ENCODE measurements at regions not wholly inside any gene's neighbourhood (a gene's known extent, or its start where the extent isn't known, plus 50 kb on each side); places are given as distances from the start of the nearest gene placed in this dataset.

DNA sequence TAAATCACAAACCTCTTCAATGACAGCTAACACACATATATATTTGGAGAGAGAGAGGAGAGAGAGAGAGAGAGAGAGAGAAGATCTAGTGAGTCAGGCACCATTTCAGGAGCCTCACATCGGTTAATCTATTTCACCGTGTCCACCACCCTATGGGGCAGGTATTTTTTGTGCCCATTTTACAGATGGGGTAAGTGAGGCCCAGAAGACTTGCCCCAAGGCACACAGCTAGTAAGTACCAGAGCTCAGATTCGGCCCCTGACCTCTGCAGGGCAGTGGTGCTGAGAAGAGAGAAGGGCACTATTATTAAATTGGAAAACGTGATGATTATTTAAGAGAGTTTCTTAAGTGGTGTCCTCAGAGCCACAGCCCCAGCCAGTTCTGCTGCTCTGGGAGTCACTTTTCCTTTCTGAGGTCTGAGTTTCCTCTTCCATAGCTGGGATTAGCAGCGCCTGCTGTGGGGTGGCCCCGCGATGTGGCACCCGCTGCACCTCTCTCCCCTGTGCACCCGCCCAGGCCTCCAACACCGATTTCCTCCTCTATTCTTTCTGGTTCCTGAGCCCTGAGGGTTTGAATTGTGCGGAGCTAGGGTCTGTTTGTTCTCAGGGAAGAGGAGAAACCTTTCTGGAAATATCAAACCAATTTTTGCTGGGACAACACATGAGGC, 303.9 kb downstream of the IRF8 start:
- H3K27ac ChIP-seq, result no peak overlapping the region
- TF ChIP-seq ZFX (IDR thresholded peaks at IDR 0.05), result no peak
- TF ChIP-seq, protein P1, sequence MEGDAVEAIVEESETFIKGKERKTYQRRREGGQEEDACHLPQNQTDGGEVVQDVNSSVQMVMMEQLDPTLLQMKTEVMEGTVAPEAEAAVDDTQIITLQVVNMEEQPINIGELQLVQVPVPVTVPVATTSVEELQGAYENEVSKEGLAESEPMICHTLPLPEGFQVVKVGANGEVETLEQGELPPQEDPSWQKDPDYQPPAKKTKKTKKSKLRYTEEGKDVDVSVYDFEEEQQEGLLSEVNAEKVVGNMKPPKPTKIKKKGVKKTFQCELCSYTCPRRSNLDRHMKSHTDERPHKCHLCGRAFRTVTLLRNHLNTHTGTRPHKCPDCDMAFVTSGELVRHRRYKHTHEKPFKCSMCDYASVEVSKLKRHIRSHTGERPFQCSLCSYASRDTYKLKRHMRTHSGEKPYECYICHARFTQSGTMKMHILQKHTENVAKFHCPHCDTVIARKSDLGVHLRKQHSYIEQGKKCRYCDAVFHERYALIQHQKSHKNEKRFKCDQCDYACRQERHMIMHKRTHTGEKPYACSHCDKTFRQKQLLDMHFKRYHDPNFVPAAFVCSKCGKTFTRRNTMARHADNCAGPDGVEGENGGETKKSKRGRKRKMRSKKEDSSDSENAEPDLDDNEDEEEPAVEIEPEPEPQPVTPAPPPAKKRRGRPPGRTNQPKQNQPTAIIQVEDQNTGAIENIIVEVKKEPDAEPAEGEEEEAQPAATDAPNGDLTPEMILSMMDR (conservative IDR thresholded peaks at IDR 0.05), result no peak

GRCh38 chr16:86203557-86204275, 304.8 kb downstream of the IRF8 start:
- TF ChIP-seq, protein P1 (conservative IDR thresholded peaks at IDR 0.05), result no peak
- no peak for TF ChIP-seq ZFX (IDR thresholded peaks at IDR 0.05)
- no peak overlapping the region for H3K27ac ChIP-seq

- no peak overlapping the region for H3K27ac ChIP-seq
- no peak for TF ChIP-seq ZFX (IDR thresholded peaks at IDR 0.05)
- TF ChIP-seq, protein P1 (conservative IDR thresholded peaks at IDR 0.05), result no peak
These were observed 304.6 kb upstream of the FOXF1 start for GRCh38 chr16:86205521-86206245.

DNA sequence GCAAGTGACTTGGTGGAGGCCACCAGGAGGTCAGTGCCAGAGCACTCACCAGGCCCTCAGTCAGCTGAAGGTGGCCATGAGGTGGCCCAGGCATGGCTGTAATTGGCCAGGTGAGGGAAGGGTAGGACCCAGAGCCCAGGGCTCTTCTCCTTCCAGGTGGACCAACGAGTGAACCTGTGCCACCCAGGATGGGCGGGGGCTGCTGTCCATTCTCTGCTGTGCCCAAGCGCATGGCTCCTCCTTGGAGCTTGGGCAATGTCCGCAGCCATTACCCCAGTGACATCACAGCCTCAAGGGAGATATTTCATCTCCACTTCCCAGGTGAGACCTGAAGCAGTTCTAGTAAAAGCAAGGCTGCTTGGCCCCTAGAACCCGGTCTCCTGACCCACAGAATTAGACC, 303.0 kb upstream of the FOXF1 start:
- H3K27ac ChIP-seq, result no peak overlapping the region
- no peak for TF ChIP-seq ZFX (IDR thresholded peaks at IDR 0.05)
- TF ChIP-seq, protein P1 (conservative IDR thresholded peaks at IDR 0.05), result no peak

GRCh38 chr16:86209202-86209601, 301.1 kb upstream of the FOXF1 start:
- TF ChIP-seq, protein P1 (conservative IDR thresholded peaks at IDR 0.05), result no peak
- TF ChIP-seq ZFX (IDR thresholded peaks at IDR 0.05), result no peak

DNA sequence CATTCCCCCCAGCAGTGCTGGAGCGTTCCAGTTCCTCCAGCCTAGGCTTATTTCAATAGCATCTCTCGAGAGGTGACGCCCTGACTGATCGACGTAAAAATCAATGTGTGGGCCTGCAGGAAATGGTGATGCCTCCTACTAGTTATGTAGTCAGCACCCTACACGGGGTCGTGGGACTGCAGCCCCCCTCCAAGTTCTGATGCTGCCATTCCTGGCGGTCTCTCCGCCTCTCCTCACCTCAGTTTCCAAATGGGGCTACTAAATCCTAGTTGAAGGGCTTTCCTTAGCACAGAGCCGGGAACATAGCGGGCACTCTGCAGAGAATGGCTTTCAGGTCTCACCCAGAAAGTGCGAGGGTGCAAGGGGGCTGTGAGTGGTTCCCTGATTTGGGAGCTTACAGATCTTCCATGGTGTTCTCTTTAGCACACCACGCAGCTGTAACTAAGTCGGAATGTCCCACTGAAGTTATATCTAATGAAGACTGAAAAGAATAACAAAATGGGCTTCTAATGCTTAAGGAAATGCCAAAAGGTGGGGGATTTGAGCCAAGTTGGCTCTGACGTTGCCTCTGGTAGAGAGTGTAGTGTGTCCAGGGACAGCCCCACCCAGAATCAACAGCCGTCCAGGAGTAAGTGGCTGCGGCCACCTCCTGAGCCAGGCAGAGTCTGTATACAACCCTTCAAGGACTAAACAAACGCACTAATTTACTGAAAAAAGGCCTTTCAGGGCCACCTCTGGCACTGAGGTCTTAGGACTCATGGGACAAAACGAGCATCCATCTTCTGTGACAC, 299.7 kb upstream of the FOXF1 start:
- TF ChIP-seq, protein P1 (conservative IDR thresholded peaks at IDR 0.05), result no peak
- TF ChIP-seq ZFX (IDR thresholded peaks at IDR 0.05), result no peak
- no peak overlapping the region for H3K27ac ChIP-seq

More at GRCh38 chr16:86209202-86209601, 301.1 kb upstream of the FOXF1 start:
- no peak overlapping the region for H3K27ac ChIP-seq

Measured in C4-2B (cell line).